DND-41 (cell line): ENCODE measurements at regions not wholly inside any gene's neighbourhood (a gene's known extent, or its start where the extent isn't known, plus 50 kb on each side); places are given as distances from the start of the nearest gene placed in this dataset.

Experiments
- ATAC-seq: fragments of 200-7000 bp; cut with Tn5 transposase; 3 replicates; pipeline ENCODE4 v1.9.1; 2021; ENCODE audit warnings: low read depth; ENCODE audit not compliant: insufficient read depth
- DNase-seq: peaks from one replicate; pipeline ENCODE4 v3.0.0-alpha.2; 2020
- H2AFZ ChIP-seq: 2 replicates; pipeline ENCODE4 v1.6.0; 2012; ENCODE audit warnings: low read depth, low read length
- H3K27ac ChIP-seq: 2 replicates; pipeline ENCODE4 v1.5.1; 2012; ENCODE audit warnings: low read length, inconsistent platforms
- H3K27me3 ChIP-seq: fragments of 200-600 bp; sonication (generic); 2 replicates; pipeline ENCODE4 v1.6.0; 2012; ENCODE audit warnings: low read length, mild to moderate bottlenecking, inconsistent platforms; ENCODE audit not compliant: insufficient read depth, poor library complexity
- H3K36me3 ChIP-seq: 2 replicates; pipeline ENCODE4 v1.5.1; 2012; ENCODE audit warnings: low read length, inconsistent platforms; ENCODE audit not compliant: insufficient read depth
- H3K4me1 ChIP-seq: 2 replicates; pipeline ENCODE4 v1.5.1; 2012; ENCODE audit warnings: mild to moderate bottlenecking, low read length; ENCODE audit not compliant: insufficient read depth
- H3K4me2 ChIP-seq: 2 replicates; pipeline ENCODE4 v1.6.0; 2012; ENCODE audit warnings: mild to moderate bottlenecking, moderate library complexity, low read length, inconsistent platforms; ENCODE audit not compliant: insufficient read depth
- H3K4me3 ChIP-seq, 2 experiments: fragments of 200-600 bp in 1 of 2; shearing (Covaris generic) in 1 of 2; 2 replicates each; pipeline ENCODE4 v1.5.1; 2012 to 2016; ENCODE audit warnings: inconsistent platforms in 2 of 2, low read length in 2 of 2, mild to moderate bottlenecking in 2 of 2, low read depth in 1 of 2, moderate library complexity in 1 of 2
- H3K79me2 ChIP-seq: 2 replicates; pipeline ENCODE4 v1.6.0; 2012; ENCODE audit warnings: low read length, inconsistent platforms; ENCODE audit not compliant: insufficient read depth
- H3K9ac ChIP-seq: 2 replicates; pipeline ENCODE4 v1.6.0; 2012; ENCODE audit warnings: low read depth, mild to moderate bottlenecking, inconsistent platforms, low read length, moderate library complexity
- H3K9me3 ChIP-seq: 2 replicates; pipeline ENCODE4 v1.5.1; 2012; ENCODE audit warnings: low read length, moderate library complexity, mild to moderate bottlenecking, inconsistent platforms; ENCODE audit not compliant: insufficient read depth, severe bottlenecking
- H4K20me1 ChIP-seq: 2 replicates; pipeline ENCODE4 v1.6.0; 2012; ENCODE audit warnings: low read length; ENCODE audit not compliant: insufficient read depth
- CTCF ChIP-seq: IDR thresholded peaks from 2 replicates; pipeline ENCODE4 v1.5.1; 2012; ENCODE audit warnings: borderline replicate concordance, low read length, moderate library complexity, mild to moderate bottlenecking; ENCODE audit not compliant: poor library complexity, severe bottlenecking; ENCODE audit errors: extremely low read depth
- EZH2 ChIP-seq: IDR thresholded peaks from 3 replicates; pipeline ENCODE4 v1.6.1; 2012; ENCODE audit warnings: borderline replicate concordance, low read depth, mild to moderate bottlenecking, moderate library complexity, low read length, inconsistent platforms; ENCODE audit not compliant: severe bottlenecking

GRCh38 chr5:86884608-86885007 lies 266.9 kb downstream of the COX7C start:
- no peak overlapping the region for H3K9ac ChIP-seq
- H3K4me3 ChIP-seq, result no peak overlapping the region
- H3K79me2 ChIP-seq, result no peaks in the 10 kb centered on the region
- TF ChIP-seq CTCF (no peak), EZH2 (no peak)
- DNase-seq, result no peak
- H3K27me3 ChIP-seq, result no peaks in the 10 kb centered on the region
- H2AFZ ChIP-seq, result no peak overlapping the region
- no peaks in the 10 kb centered on the region for H3K4me1 ChIP-seq
- no peak overlapping the region for H3K27ac ChIP-seq
- ATAC-seq, result no peak
- no peaks in the 10 kb centered on the region for H4K20me1 ChIP-seq
- no peak overlapping the region for H3K4me2 ChIP-seq
- H3K36me3 ChIP-seq, result no peaks in the 10 kb centered on the region
- no peaks in the 10 kb centered on the region for H3K9me3 ChIP-seq

GRCh38 chr5:86885011-86885410 lies 267.3 kb downstream of the COX7C start:
- DNase-seq, result no peak
- no peaks in the 10 kb centered on the region for H3K36me3 ChIP-seq
- no peaks in the 10 kb centered on the region for H3K9me3 ChIP-seq
- no peak overlapping the region for H3K9ac ChIP-seq
- ATAC-seq, result no peak
- H3K4me3 ChIP-seq, result no peak overlapping the region
- no peak overlapping the region for H3K27ac ChIP-seq
- no peak overlapping the region for H3K4me2 ChIP-seq
- no peaks in the 10 kb centered on the region for H3K79me2 ChIP-seq
- H3K27me3 ChIP-seq, result no peaks in the 10 kb centered on the region
- H4K20me1 ChIP-seq, result no peaks in the 10 kb centered on the region
- H2AFZ ChIP-seq, result no peak overlapping the region
- TF ChIP-seq EZH2, result no peak
- no peak for TF ChIP-seq CTCF
- H3K4me1 ChIP-seq, result no peaks in the 10 kb centered on the region

GRCh38 chr5:86885489-86886230 lies 267.9 kb downstream of the COX7C start:
- Histone ChIP-seq H3K36me3 (no peaks in the 10 kb centered on the region), H4K20me1 (no peaks in the 10 kb centered on the region), H3K9me3 (no peaks in the 10 kb centered on the region), H3K9ac (no peak overlapping the region), H3K4me1 (no peaks in the 10 kb centered on the region), H3K4me2 (no peak overlapping the region), H3K4me3 (no peak overlapping the region), H3K27ac (no peak overlapping the region), H3K27me3 (no peaks in the 10 kb centered on the region), H2AFZ (no peak overlapping the region), H3K79me2 (no peaks in the 10 kb centered on the region)
- ATAC-seq (no peak), DNase-seq (no peak)
- TF ChIP-seq EZH2 (no peak), CTCF (no peak)

GRCh38 chr5:86890375-86890774 lies 272.6 kb downstream of the COX7C start:
- no peak overlapping the region for H3K27ac ChIP-seq
- H3K9ac ChIP-seq, result no peak overlapping the region
- no peaks in the 10 kb centered on the region for H3K79me2 ChIP-seq
- H4K20me1 ChIP-seq, result no peaks in the 10 kb centered on the region
- ATAC-seq (no peak), DNase-seq (no peak)
- H3K4me2 ChIP-seq, result no peak overlapping the region
- no peak overlapping the region for H2AFZ ChIP-seq
- no peaks in the 10 kb centered on the region for H3K36me3 ChIP-seq
- no peaks in the 10 kb centered on the region for H3K4me1 ChIP-seq
- TF ChIP-seq EZH2, result no peak
- no peak for TF ChIP-seq CTCF
- no peaks in the 10 kb centered on the region for H3K27me3 ChIP-seq
- no peaks in the 10 kb centered on the region for H3K9me3 ChIP-seq
- H3K4me3 ChIP-seq, result no peak overlapping the region
